GM10248 (cell line): ENCODE measurements at regions not wholly inside any gene's neighbourhood (a gene's known extent, or its start where the extent isn't known, plus 50 kb on each side); places are given as distances from the start of the nearest gene placed in this dataset.

Source experiments
- CTCF ChIA-PET: fragments of 300-600 bp; sonication (Branson Sonifier 250); formaldehyde crosslinking; extraction: SDS; loops from one replicate; lab custom pipeline; 2021; ENCODE audit warnings: antibody characterized with exemption; lab: Yijun Ruan, JAX
- POLR2A ChIA-PET: fragments of 350-650 bp; sonication (Branson Sonifier 250); formaldehyde crosslinking; extraction: SDS; loops from one replicate; lab custom pipeline; 2020; ENCODE audit warnings: antibody characterized with exemption; lab: Yijun Ruan, JAX
- DNase-seq: peaks from one replicate; pipeline ENCODE4 v3.0.0; 2012; ENCODE audit errors: extremely low spot score
- CTCF ChIP-seq: IDR thresholded peaks from 2 replicates; pipeline ENCODE4 v1.5.1; 2012; ENCODE audit warnings: mild to moderate bottlenecking, low read depth; ENCODE audit errors: extremely low read depth, missing control alignments, control extremely low read depth

- DNase-seq, result no peak
- CTCF ChIA-PET, result interaction anchor here (0.9 to 1.7 kb wide), 2 partner anchors 10 to 15 kb away, joined by 3 to 4 read pairs; no protein-coding TSS in a partner anchor
- POLR2A ChIA-PET, result no interaction called here
- no peak for TF ChIP-seq CTCF
Observed at GRCh38 chr3:73270839-73271483, 209.5 kb downstream of the EBLN2 start.

GRCh38 chr3:73273341-73273740 lies 211.9 kb downstream of the EBLN2 start:
- no peak for DNase-seq
- CTCF ChIA-PET, result no interaction called here
- POLR2A ChIA-PET, result no interaction called here
- no peak for TF ChIP-seq CTCF

GRCh38 chr3:73280746-73281145 lies 219.3 kb downstream of the EBLN2 start:
- CTCF ChIA-PET, result no interaction called here
- TF ChIP-seq CTCF, result no peak
- POLR2A ChIA-PET, result no interaction called here
- no peak for DNase-seq

- POLR2A ChIA-PET, result no interaction called here
- TF ChIP-seq CTCF, result no peak
- no peak for DNase-seq
- CTCF ChIA-PET, result interaction anchor here (1.0 kb wide), 1 partner anchor 12 kb away, joined by 3 read pairs; no protein-coding TSS in a partner anchor
Observed at GRCh38 chr3:73284472-73284871, 223.0 kb downstream of the EBLN2 start.

GRCh38 chr3:73291541-73291940 lies 230.1 kb downstream of the EBLN2 start:
- POLR2A ChIA-PET, result no interaction called here
- TF ChIP-seq CTCF, result no peak
- no peak for DNase-seq
- CTCF ChIA-PET, result no interaction called here

- TF ChIP-seq CTCF, result no peak
- no peak for DNase-seq
- POLR2A ChIA-PET, result no interaction called here
Observed at GRCh38 chr3:73292220-73292619, 230.8 kb downstream of the EBLN2 start.

GRCh38 chr3:73294537-73294936 lies 233.1 kb downstream of the EBLN2 start:
- DNase-seq, result no peak
- ChIA-PET CTCF (no interaction called here), POLR2A (no interaction called here)
- no peak for TF ChIP-seq CTCF

More at GRCh38 chr3:73292220-73292619, 230.8 kb downstream of the EBLN2 start:
- CTCF ChIA-PET, result interaction anchor here (0.7 kb wide), 1 partner anchor 10 kb away, joined by 3 read pairs; no protein-coding TSS in a partner anchor
